PC-3 (cell line): ENCODE measurements at regions not wholly inside any gene's neighbourhood (a gene's known extent, or its start where the extent isn't known, plus 50 kb on each side); places are given as distances from the start of the nearest gene placed in this dataset.

Source experiments
- ATAC-seq: fragments of 200-7000 bp; cut with Tn5 transposase; 2 replicates; pipeline ENCODE4 v1.9.1; 2020; ENCODE audit warnings: mild to moderate bottlenecking, moderate library complexity
- BruUV-seq: library from RNA; stranded (reverse); fragments of 400-500 nt; replicated peaks from 2 replicates; lab custom pipeline; 2021; lab: Mats Ljungman, UMichigan
- CTCF ChIA-PET: fragments of 300-600 bp; sonication (Branson Sonifier 250); formaldehyde crosslinking; loops from one replicate; lab custom pipeline; 2022; ENCODE audit warnings: antibody characterized with exemption; lab: Charles Lee
- POLR2A ChIA-PET: fragments of 300-600 bp; sonication (Branson Sonifier 250); formaldehyde crosslinking; loops from one replicate; lab custom pipeline; 2022; ENCODE audit warnings: antibody characterized with exemption; ENCODE audit not compliant: unreplicated experiment; lab: Charles Lee
- DNase-seq: peaks from one replicate; pipeline ENCODE4 v3.0.0-alpha.2; 2015
- H2AFZ ChIP-seq: fragments of 300-600 bp; sonication (generic); 2 replicates; pipeline ENCODE4 v1.6.0; 2016; ENCODE audit warnings: antibody characterized with exemption, low read length
- H3F3A ChIP-seq: fragments of 300-600 bp; sonication (generic); one replicate; pipeline ENCODE4 v1.6.0; 2017; ENCODE audit warnings: antibody characterized with exemption, low read length, control low read depth, mild to moderate bottlenecking; ENCODE audit not compliant: unreplicated experiment
- H3K27ac ChIP-seq: fragments of 300-600 bp; sonication (generic); 2 replicates; pipeline ENCODE4 v1.5.1; 2016; ENCODE audit warnings: mild to moderate bottlenecking, low read length
- H3K27me3 ChIP-seq: fragments of 300-600 bp; sonication (generic); 2 replicates; pipeline ENCODE4 v1.6.1; 2016; ENCODE audit warnings: low read length, mixed read lengths
- H3K36me3 ChIP-seq: fragments of 300-600 bp; sonication (generic); 2 replicates; pipeline ENCODE4 v1.6.1; 2016; ENCODE audit warnings: low read depth, mixed run types, low read length, mixed read lengths
- H3K4me1 ChIP-seq: fragments of 300-600 bp; sonication (generic); 2 replicates; pipeline ENCODE4 v1.5.1; 2016; ENCODE audit warnings: low read length; ENCODE audit not compliant: insufficient read depth
- H3K4me2 ChIP-seq: fragments of 300-600 bp; sonication (generic); 2 replicates; pipeline ENCODE4 v1.6.0; 2016; ENCODE audit warnings: low read length
- H3K4me3 ChIP-seq: fragments of 300-600 bp; sonication (generic); 2 replicates; pipeline ENCODE4 v1.5.1; 2016; ENCODE audit warnings: mild to moderate bottlenecking, low read length, mixed read lengths
- H3K79me2 ChIP-seq: fragments of 300-600 bp; sonication (generic); 2 replicates; pipeline ENCODE4 v1.6.1; 2017; ENCODE audit warnings: low read length, mixed read lengths
- H3K9ac ChIP-seq: fragments of 300-600 bp; sonication (generic); 2 replicates; pipeline ENCODE4 v1.6.0; 2016; ENCODE audit warnings: mild to moderate bottlenecking, low read length
- H3K9me2 ChIP-seq: fragments of 300-600 bp; sonication (generic); replicated peaks from 2 replicates; pipeline ENCODE4 v1.6.1; 2016; ENCODE audit warnings: mixed run types, low read length, mixed read lengths
- H3K9me3 ChIP-seq: fragments of 300-600 bp; sonication (generic); 2 replicates; pipeline ENCODE4 v1.6.1; 2016; ENCODE audit warnings: low read length, mixed read lengths
- H4K20me1 ChIP-seq: fragments of 300-600 bp; sonication (generic); 2 replicates; pipeline ENCODE4 v1.6.1; 2016; ENCODE audit warnings: low read length, mixed read lengths
- EZH2 ChIP-seq: fragments of 300-600 bp; sonication (generic); IDR thresholded peaks from one replicate; pipeline ENCODE4 v1.6.1; 2017; ENCODE audit warnings: antibody characterized with exemption, mild to moderate bottlenecking, low read length; ENCODE audit not compliant: unreplicated experiment
- EZH2phosphoT487 ChIP-seq: fragments of 300-600 bp; sonication (generic); IDR thresholded peaks from 2 replicates; pipeline ENCODE4 v1.6.1; 2018; ENCODE audit warnings: mild to moderate bottlenecking, antibody characterized with exemption, low read length, borderline replicate concordance
- intact Hi-C: fragments of 100-400 bp; cut with micrococcal nuclease; formaldehyde crosslinking; loops from 2 replicates; pipeline ENCODE4 v1.9.0; 2023
- TF ChIP-seq, protein P1 (sequence below): fragments of 300-600 bp; sonication (generic); conservative IDR thresholded peaks from 2 replicates; pipeline ENCODE4 v1.5.1; 2017; ENCODE audit warnings: antibody characterized with exemption, low read depth, mild to moderate bottlenecking, low read length

DNA sequence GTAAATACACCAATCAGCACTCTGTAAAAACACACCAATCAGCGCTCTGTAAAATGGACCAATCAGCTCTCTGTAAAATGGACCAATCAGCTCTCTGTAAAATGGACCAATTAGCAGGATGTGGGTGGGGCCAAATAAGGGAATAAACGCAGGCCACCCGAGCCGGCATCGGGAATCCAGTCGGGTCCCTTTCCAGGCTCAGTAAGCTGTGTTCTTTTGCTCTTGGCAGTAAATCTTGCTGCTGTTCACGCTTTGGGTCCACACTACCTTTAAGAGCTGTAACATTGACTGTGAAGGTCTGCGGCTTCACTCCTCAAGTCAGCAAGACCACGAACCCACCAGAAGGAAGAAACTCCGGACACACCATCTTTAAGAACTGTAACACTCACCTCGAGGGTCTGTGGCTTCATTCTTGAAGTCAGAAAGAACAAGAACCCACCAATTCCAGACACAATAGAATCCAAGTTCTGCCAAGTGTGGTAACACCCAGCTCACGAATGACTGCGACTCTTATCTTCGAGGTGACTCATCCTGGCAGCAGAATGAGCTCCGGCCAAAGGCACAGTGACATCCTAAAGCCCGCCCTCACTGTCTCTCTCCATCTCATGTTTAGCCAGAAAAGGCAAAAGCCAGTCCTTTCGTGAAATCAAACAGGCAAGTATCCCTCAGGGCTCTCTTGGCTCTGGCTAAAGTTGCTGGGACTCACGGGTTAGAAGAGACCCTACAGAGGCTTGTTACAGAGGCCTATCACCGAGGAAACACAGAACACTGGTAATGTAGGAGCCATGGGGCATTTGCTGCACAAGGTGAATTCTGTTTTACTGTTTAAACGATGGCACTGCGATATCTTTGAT, 155.2 kb downstream of the FAM43A start:
- POLR2A ChIA-PET, result no interaction called here
- no TSS peak for BruUV-seq

DNA sequence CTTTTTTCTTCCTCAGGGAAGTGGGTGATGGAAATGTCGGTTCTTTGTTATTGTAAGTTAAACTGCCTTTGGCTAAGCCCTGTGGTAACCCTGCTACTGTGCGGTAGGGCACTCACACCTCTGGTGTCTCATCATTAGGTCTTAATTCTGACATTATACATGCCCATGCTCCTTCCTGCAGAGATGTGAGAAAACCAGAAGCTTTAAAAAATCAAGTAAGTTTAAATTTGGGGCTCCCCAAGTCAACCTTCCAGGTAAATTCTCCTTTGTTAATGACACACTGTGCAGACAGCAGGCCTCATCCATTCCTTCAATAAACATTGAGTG, 155.8 kb downstream of the FAM43A start:
- no peak overlapping the region for H3K9ac ChIP-seq
- ChIA-PET CTCF (no interaction called here), POLR2A (no interaction called here)
- H3K9me2 ChIP-seq, result no peaks in the 10 kb centered on the region
- TF ChIP-seq EZH2 (no peak), EZH2phosphoT487 (no peak)
- TF ChIP-seq, protein P1, sequence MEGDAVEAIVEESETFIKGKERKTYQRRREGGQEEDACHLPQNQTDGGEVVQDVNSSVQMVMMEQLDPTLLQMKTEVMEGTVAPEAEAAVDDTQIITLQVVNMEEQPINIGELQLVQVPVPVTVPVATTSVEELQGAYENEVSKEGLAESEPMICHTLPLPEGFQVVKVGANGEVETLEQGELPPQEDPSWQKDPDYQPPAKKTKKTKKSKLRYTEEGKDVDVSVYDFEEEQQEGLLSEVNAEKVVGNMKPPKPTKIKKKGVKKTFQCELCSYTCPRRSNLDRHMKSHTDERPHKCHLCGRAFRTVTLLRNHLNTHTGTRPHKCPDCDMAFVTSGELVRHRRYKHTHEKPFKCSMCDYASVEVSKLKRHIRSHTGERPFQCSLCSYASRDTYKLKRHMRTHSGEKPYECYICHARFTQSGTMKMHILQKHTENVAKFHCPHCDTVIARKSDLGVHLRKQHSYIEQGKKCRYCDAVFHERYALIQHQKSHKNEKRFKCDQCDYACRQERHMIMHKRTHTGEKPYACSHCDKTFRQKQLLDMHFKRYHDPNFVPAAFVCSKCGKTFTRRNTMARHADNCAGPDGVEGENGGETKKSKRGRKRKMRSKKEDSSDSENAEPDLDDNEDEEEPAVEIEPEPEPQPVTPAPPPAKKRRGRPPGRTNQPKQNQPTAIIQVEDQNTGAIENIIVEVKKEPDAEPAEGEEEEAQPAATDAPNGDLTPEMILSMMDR, result no peak
- no peak overlapping the region for H3K4me2 ChIP-seq
- no TSS peak for BruUV-seq
- no peaks in the 10 kb centered on the region for H3K9me3 ChIP-seq
- no peak overlapping the region for H3K4me3 ChIP-seq
- H3K79me2 ChIP-seq, result no peaks in the 10 kb centered on the region
- no peaks in the 10 kb centered on the region for H3F3A ChIP-seq
- peaks cover 10% of the 10 kb centered on the region for H3K4me1 ChIP-seq
- intact Hi-C loops, result no loop called here
- no peak for DNase-seq
- H3K27ac ChIP-seq, result 0 out of 2 replicates have a peak overlapping the region, but pooled peaks have one; percentile 15
- H4K20me1 ChIP-seq, result no peaks in the 10 kb centered on the region
- H2AFZ ChIP-seq, result no peak overlapping the region
- H3K27me3 ChIP-seq, result no peaks in the 10 kb centered on the region
- no peak for ATAC-seq
- no peaks in the 10 kb centered on the region for H3K36me3 ChIP-seq

More for the DNA sequence above, 155.2 kb downstream of the FAM43A start:
- no peaks in the 10 kb centered on the region for H3K36me3 ChIP-seq
- H3F3A ChIP-seq, result no peaks in the 10 kb centered on the region
- 0 out of 2 replicates have a peak overlapping the region, but pooled peaks have one; percentile 2 for H3K4me2 ChIP-seq
- peak; percentile 96 for ATAC-seq
- no peaks in the 10 kb centered on the region for H3K79me2 ChIP-seq
- no peak overlapping the region for H3K4me3 ChIP-seq
- no peak overlapping the region for H3K9ac ChIP-seq
- peak; percentile 75 for DNase-seq
- no peaks in the 10 kb centered on the region for H3K9me3 ChIP-seq
- intact Hi-C loops, result no loop called here
- no peaks in the 10 kb centered on the region for H4K20me1 ChIP-seq
- H3K27me3 ChIP-seq, result no peaks in the 10 kb centered on the region
- CTCF ChIA-PET, result no interaction called here
- H3K27ac ChIP-seq, result 0 out of 2 replicates have a peak overlapping the region, but pooled peaks have one; percentile 15
- no peak for TF ChIP-seq EZH2
- TF ChIP-seq, protein P1, result no peak
- H3K4me1 ChIP-seq, result peaks cover 10% of the 10 kb centered on the region
- peak overlapping the region; percentile 23; the same call in 1 of the 2 replicates for H2AFZ ChIP-seq
- no peaks in the 10 kb centered on the region for H3K9me2 ChIP-seq

DNA sequence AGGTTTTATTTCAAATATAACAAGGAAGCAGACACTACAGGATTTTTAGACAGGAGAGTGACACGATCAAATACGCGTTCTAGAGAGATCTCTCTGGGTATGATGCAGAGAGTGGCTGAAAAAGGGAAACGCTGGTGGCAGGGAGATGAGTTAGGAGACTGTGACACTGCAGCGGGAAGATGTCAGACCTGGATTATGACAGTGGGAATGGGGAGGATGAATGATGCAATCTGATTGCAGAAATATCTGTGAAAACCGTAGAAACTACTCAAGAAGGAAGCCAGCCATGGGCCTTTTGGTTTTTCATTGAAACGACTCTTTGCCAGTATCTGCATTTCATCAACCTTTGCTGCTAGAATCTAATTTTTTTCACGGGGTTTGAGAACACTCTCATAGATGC, 157.9 kb downstream of the FAM43A start:
- no peak overlapping the region for H3K9ac ChIP-seq
- H3K79me2 ChIP-seq, result no peaks in the 10 kb centered on the region
- H4K20me1 ChIP-seq, result no peaks in the 10 kb centered on the region
- no peaks in the 10 kb centered on the region for H3K36me3 ChIP-seq
- no peaks in the 10 kb centered on the region for H3K27me3 ChIP-seq
- no peak overlapping the region for H3K4me3 ChIP-seq
- CTCF ChIA-PET, result no interaction called here
- POLR2A ChIA-PET, result no interaction called here
- no peaks in the 10 kb centered on the region for H3K9me2 ChIP-seq
- H2AFZ ChIP-seq, result no peak overlapping the region
- no TSS peak for BruUV-seq
- no peak for TF ChIP-seq EZH2phosphoT487
- TF ChIP-seq, protein P1, result no peak
- no peak for TF ChIP-seq EZH2
- H3K9me3 ChIP-seq, result no peaks in the 10 kb centered on the region
- H3F3A ChIP-seq, result no peaks in the 10 kb centered on the region
- intact Hi-C loops, result no loop called here
- DNase-seq (no peak), ATAC-seq (no peak)
- H3K4me1 ChIP-seq, result peaks cover 10% of the 10 kb centered on the region
- no peak overlapping the region for H3K4me2 ChIP-seq
- no peak overlapping the region for H3K27ac ChIP-seq
